OCI-LY7 (cell line): ENCODE measurements at regions not wholly inside any gene's neighbourhood (a gene's known extent, or its start where the extent isn't known, plus 50 kb on each side); places are given as distances from the start of the nearest gene placed in this dataset.

Source experiments
- BruUV-seq: library from RNA; stranded (reverse); fragments of 400-500 nt; replicated peaks from 2 replicates; lab custom pipeline; 2021; lab: Mats Ljungman, UMichigan
- CTCF ChIA-PET: fragments of 300-600 bp; sonication (Branson Sonifier 250); formaldehyde crosslinking; loops from one replicate; lab custom pipeline; 2022; ENCODE audit warnings: antibody characterized with exemption; ENCODE audit not compliant: unreplicated experiment; lab: Charles Lee
- POLR2A ChIA-PET: fragments of 300-600 bp; sonication (Branson Sonifier 250); formaldehyde crosslinking; loops from one replicate; lab custom pipeline; 2022; ENCODE audit warnings: antibody characterized with exemption; lab: Charles Lee
- DNase-seq: peaks from one replicate; pipeline ENCODE4 v3.0.0-alpha.2; 2015; ENCODE audit warnings: low spot score
- H2AFZ ChIP-seq: fragments of 200-600 bp; sonication (generic), shearing (Covaris generic); 2 replicates; pipeline ENCODE4 v1.6.1; 2014; ENCODE audit warnings: mild to moderate bottlenecking, antibody characterized with exemption, low read length, moderate library complexity
- H3K27ac ChIP-seq: fragments of 200-600 bp; sonication (generic); 2 replicates; pipeline ENCODE4 v1.5.1; 2014; ENCODE audit warnings: mixed run types, low read depth, mild to moderate bottlenecking, moderate library complexity, low read length, inconsistent platforms; ENCODE audit not compliant: poor library complexity, severe bottlenecking
- H3K36me3 ChIP-seq: fragments of 200-600 bp; sonication (generic); 2 replicates; pipeline ENCODE4 v1.6.1; 2014; ENCODE audit warnings: mild to moderate bottlenecking, antibody characterized with exemption, low read length, moderate library complexity, mixed read lengths; ENCODE audit not compliant: insufficient read depth
- H3K4me1 ChIP-seq: fragments of 200-600 bp; sonication (generic); 2 replicates; pipeline ENCODE4 v1.5.1; 2014; ENCODE audit warnings: mild to moderate bottlenecking, low read length; ENCODE audit not compliant: insufficient read depth, poor library complexity, severe bottlenecking
- H3K4me2 ChIP-seq: fragments of 200-600 bp; sonication (generic); 2 replicates; pipeline ENCODE4 v1.6.1; 2014; ENCODE audit warnings: mild to moderate bottlenecking, low read length
- H3K4me3 ChIP-seq: fragments of 200-600 bp; sonication (generic); 2 replicates; pipeline ENCODE4 v1.5.1; 2014; ENCODE audit warnings: mild to moderate bottlenecking, low read depth, low read length; ENCODE audit not compliant: poor library complexity, severe bottlenecking
- H3K79me2 ChIP-seq: fragments of 200-600 bp; sonication (generic); 2 replicates; pipeline ENCODE4 v1.6.1; 2016; ENCODE audit warnings: low read depth, mild to moderate bottlenecking, low read length, moderate library complexity, mixed read lengths; ENCODE audit not compliant: insufficient read depth
- H3K9me2 ChIP-seq: fragments of 200-600 bp; sonication (generic); 2 replicates; pipeline ENCODE4 v1.6.1; 2016; ENCODE audit warnings: mild to moderate bottlenecking, low read length, mixed read lengths; ENCODE audit not compliant: insufficient read depth
- H3K9me3 ChIP-seq: fragments of 200-600 bp; sonication (generic); 2 replicates; pipeline ENCODE4 v1.6.1; 2014; ENCODE audit warnings: mild to moderate bottlenecking, mixed run types, low read length, mixed read lengths
- H4K20me1 ChIP-seq: fragments of 200-600 bp; sonication (generic); 2 replicates; pipeline ENCODE4 v1.6.1; 2014; ENCODE audit warnings: mild to moderate bottlenecking, antibody characterized with exemption, low read length, moderate library complexity, mixed read lengths; ENCODE audit not compliant: insufficient read depth
- EZH2phosphoT487 ChIP-seq: fragments of 200-600 bp; sonication (generic); IDR thresholded peaks from 2 replicates; pipeline ENCODE4 v1.6.1; 2018; ENCODE audit warnings: low read depth, borderline replicate concordance, mild to moderate bottlenecking, mixed run types, antibody characterized with exemption, low read length, moderate library complexity, mixed read lengths
- intact Hi-C: fragments of 100-400 bp; cut with micrococcal nuclease; formaldehyde crosslinking; loops from one replicate; pipeline ENCODE4 v1.10.0; 2022; ENCODE audit not compliant: unreplicated experiment
- TF ChIP-seq, protein P1 (sequence below): fragments of 200-600 bp; sonication (generic); conservative IDR thresholded peaks from 2 replicates; pipeline ENCODE4 v1.5.1; 2014; ENCODE audit warnings: mild to moderate bottlenecking, antibody characterized with exemption, low read length, moderate library complexity, mixed read lengths

- CTCF ChIA-PET = no interaction called here
- BruUV-seq = no TSS peak
These were observed 50.6 kb upstream of the PAX7 start for GRCh38 chr1:18580047-18580446.

GRCh38 chr1:18580691-18581419 is 49.8 kb upstream of the PAX7 start:
- DNase-seq = no peak
- POLR2A ChIA-PET = no interaction called here
- no peak overlapping the region for H3K4me2 ChIP-seq
- BruUV-seq = no TSS peak
- H3K27ac ChIP-seq = no peak overlapping the region
- H3K9me3 ChIP-seq = no peaks in the 10 kb centered on the region
- no peak overlapping the region for H2AFZ ChIP-seq
- H3K4me1 ChIP-seq = no peaks in the 10 kb centered on the region
- no peak for TF ChIP-seq EZH2phosphoT487
- TF ChIP-seq, protein P1, sequence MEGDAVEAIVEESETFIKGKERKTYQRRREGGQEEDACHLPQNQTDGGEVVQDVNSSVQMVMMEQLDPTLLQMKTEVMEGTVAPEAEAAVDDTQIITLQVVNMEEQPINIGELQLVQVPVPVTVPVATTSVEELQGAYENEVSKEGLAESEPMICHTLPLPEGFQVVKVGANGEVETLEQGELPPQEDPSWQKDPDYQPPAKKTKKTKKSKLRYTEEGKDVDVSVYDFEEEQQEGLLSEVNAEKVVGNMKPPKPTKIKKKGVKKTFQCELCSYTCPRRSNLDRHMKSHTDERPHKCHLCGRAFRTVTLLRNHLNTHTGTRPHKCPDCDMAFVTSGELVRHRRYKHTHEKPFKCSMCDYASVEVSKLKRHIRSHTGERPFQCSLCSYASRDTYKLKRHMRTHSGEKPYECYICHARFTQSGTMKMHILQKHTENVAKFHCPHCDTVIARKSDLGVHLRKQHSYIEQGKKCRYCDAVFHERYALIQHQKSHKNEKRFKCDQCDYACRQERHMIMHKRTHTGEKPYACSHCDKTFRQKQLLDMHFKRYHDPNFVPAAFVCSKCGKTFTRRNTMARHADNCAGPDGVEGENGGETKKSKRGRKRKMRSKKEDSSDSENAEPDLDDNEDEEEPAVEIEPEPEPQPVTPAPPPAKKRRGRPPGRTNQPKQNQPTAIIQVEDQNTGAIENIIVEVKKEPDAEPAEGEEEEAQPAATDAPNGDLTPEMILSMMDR = no peak
- intact Hi-C loops = loop anchor here (2.0 kb wide), 1 partner anchor 280 kb away; no protein-coding TSS in a partner anchor
- H3K79me2 ChIP-seq = no peaks in the 10 kb centered on the region
- H4K20me1 ChIP-seq = no peaks in the 10 kb centered on the region
- CTCF ChIA-PET = interaction anchor here (1.0 to 1.1 kb wide), 2 partner anchors 155 to 282 kb away, joined by 3 read pairs; no protein-coding TSS in a partner anchor
- no peaks in the 10 kb centered on the region for H3K36me3 ChIP-seq
- no peaks in the 10 kb centered on the region for H3K9me2 ChIP-seq
- no peak overlapping the region for H3K4me3 ChIP-seq

More at GRCh38 chr1:18580047-18580446, 50.6 kb upstream of the PAX7 start:
- POLR2A ChIA-PET = interaction anchor here (0.6 kb wide), 1 partner anchor 161 kb away, joined by 3 read pairs; no protein-coding TSS in a partner anchor
- Histone ChIP-seq H3K9me3 (no peaks in the 10 kb centered on the region), H3K36me3 (no peaks in the 10 kb centered on the region), H2AFZ (no peak overlapping the region), H3K4me3 (no peak overlapping the region), H4K20me1 (no peaks in the 10 kb centered on the region), H3K27ac (no peak overlapping the region), H3K4me2 (no peak overlapping the region), H3K9me2 (no peaks in the 10 kb centered on the region), H3K4me1 (no peaks in the 10 kb centered on the region), H3K79me2 (no peaks in the 10 kb centered on the region)
- intact Hi-C loops = loop anchor here (2.0 kb wide), 1 partner anchor 279 kb away; no protein-coding TSS in a partner anchor
- DNase-seq = no peak
- TF ChIP-seq EZH2phosphoT487 = no peak
- TF ChIP-seq, protein P1 = no peak
